ENCODE measurements at regions not wholly inside any gene's neighbourhood (a gene's known extent, or its start where the extent isn't known, plus 50 kb on each side); places are given as distances from the start of the nearest gene placed in this dataset.

DNA sequence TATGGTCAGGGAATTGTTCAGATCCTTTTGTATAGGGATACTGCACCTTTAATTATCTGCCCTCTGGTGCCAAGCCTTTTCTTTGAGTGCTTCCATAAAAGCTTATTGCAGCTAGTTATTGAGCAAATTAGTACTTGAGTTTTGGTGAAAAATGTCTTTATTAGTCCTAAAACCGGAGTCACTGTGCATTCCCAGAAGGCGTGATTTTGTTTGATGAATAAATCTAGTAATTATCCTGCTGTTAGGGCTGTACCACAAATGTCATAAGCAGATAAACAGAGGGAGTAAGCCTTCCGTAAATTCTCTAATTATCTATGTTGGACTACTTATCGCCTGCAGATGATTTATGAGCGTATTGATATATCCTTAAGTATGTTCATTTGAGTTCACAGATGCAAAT lies 620.7 kb upstream of the ARRDC3 start:
- no peak overlapping the region for H3K4me2 ChIP-seq (ENCODE audit: extremely low read depth, insufficient read depth, low read length)
- H3K9ac ChIP-seq (ENCODE audit: insufficient read depth, low read length), result no peak overlapping the region
- no peak for DNase-seq (ENCODE audit: low read depth in 2 of 2)
- H3K27ac ChIP-seq (ENCODE audit: insufficient read depth, low read length), result no peak overlapping the region
- H2AFZ ChIP-seq (ENCODE audit: low read length), result no peak overlapping the region
- no peaks in the 10 kb centered on the region for H3K27me3 ChIP-seq (ENCODE audit: control insufficient read depth, insufficient read depth, low read length)
- no peak overlapping the region for H3K4me3 ChIP-seq (replicated peaks in 1 of 4; ENCODE audit: control extremely low read depth in 1 of 4, insufficient read depth in 1 of 4, low read depth in 3 of 4, low read length in 4 of 4)
- no peaks in the 10 kb centered on the region for H3K4me1 ChIP-seq (ENCODE audit: control insufficient read depth, extremely low read depth, insufficient read depth, low read length)
- no peaks in the 10 kb centered on the region for H4K20me1 ChIP-seq (ENCODE audit: control insufficient read depth, extremely low read depth, insufficient read depth, low read length)
- H3K9me3 ChIP-seq (ENCODE audit: control insufficient read depth, insufficient read depth, low read depth, low read length), result no peaks in the 10 kb centered on the region
- no peaks in the 10 kb centered on the region for H3K36me3 ChIP-seq (ENCODE audit: control insufficient read depth, insufficient read depth, low read length)
- TF ChIP-seq EZH2 (IDR thresholded peaks at IDR 0.05; ENCODE audit: low read length, missing control alignments), result no peak
- TF ChIP-seq, protein P1, sequence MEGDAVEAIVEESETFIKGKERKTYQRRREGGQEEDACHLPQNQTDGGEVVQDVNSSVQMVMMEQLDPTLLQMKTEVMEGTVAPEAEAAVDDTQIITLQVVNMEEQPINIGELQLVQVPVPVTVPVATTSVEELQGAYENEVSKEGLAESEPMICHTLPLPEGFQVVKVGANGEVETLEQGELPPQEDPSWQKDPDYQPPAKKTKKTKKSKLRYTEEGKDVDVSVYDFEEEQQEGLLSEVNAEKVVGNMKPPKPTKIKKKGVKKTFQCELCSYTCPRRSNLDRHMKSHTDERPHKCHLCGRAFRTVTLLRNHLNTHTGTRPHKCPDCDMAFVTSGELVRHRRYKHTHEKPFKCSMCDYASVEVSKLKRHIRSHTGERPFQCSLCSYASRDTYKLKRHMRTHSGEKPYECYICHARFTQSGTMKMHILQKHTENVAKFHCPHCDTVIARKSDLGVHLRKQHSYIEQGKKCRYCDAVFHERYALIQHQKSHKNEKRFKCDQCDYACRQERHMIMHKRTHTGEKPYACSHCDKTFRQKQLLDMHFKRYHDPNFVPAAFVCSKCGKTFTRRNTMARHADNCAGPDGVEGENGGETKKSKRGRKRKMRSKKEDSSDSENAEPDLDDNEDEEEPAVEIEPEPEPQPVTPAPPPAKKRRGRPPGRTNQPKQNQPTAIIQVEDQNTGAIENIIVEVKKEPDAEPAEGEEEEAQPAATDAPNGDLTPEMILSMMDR (conservative IDR thresholded peaks at IDR 0.05 in 1 of 2, IDR thresholded peaks at IDR 0.05 in 1 of 2; ENCODE audit: low read depth in 1 of 2, low read length in 2 of 2), result no peak
- H3K79me2 ChIP-seq (ENCODE audit: control insufficient read depth, insufficient read depth, low read length), result no peaks in the 10 kb centered on the region

DNA sequence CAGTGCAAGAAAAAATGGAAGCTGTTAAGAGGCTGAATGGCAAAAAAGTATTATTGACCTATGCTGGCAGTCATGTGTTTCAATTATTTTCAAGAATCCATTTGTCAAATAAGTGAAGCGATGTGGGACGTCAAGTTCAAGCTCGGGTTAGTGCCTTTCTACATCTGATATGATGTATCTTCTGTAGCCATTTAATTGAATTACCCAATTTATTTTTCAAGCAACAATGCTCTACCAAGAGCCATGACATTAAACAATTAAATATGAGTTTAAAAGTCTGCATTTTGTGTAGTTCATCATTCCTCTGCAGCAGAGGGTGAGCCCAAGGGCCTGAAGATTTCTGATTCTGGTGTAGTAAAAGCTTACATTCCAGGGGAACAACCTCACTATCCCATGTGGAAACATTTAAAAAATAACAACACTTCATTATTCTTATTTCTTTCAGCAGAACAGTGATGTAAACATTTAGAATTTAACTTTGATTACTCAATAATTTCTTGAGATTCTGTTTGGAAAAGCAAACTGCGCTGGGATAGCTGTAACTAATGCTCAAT lies 619.7 kb upstream of the ARRDC3 start:
- Histone ChIP-seq H3K36me3 (ENCODE audit: control insufficient read depth, insufficient read depth, low read length) (no peaks in the 10 kb centered on the region), H3K4me1 (ENCODE audit: control insufficient read depth, extremely low read depth, insufficient read depth, low read length) (no peaks in the 10 kb centered on the region), H3K27me3 (ENCODE audit: control insufficient read depth, insufficient read depth, low read length) (no peaks in the 10 kb centered on the region), H3K9me3 (ENCODE audit: control insufficient read depth, insufficient read depth, low read depth, low read length) (no peaks in the 10 kb centered on the region), H3K27ac (ENCODE audit: insufficient read depth, low read length) (no peak overlapping the region), H3K79me2 (ENCODE audit: control insufficient read depth, insufficient read depth, low read length) (no peaks in the 10 kb centered on the region), H3K9ac (ENCODE audit: insufficient read depth, low read length) (no peak overlapping the region), H3K4me3 (replicated peaks in 1 of 4; ENCODE audit: control extremely low read depth in 1 of 4, insufficient read depth in 1 of 4, low read depth in 3 of 4, low read length in 4 of 4) (no peak overlapping the region), H4K20me1 (ENCODE audit: control insufficient read depth, extremely low read depth, insufficient read depth, low read length) (no peaks in the 10 kb centered on the region), H3K4me2 (ENCODE audit: extremely low read depth, insufficient read depth, low read length) (no peak overlapping the region), H2AFZ (ENCODE audit: low read length) (no peak overlapping the region)
- DNase-seq (ENCODE audit: low read depth in 2 of 2), result peak in 1 of 2 donors; percentile 79
- no peak for TF ChIP-seq EZH2 (IDR thresholded peaks at IDR 0.05; ENCODE audit: low read length, missing control alignments)
- TF ChIP-seq, protein P1 (conservative IDR thresholded peaks at IDR 0.05 in 1 of 2, IDR thresholded peaks at IDR 0.05 in 1 of 2; ENCODE audit: low read depth in 1 of 2, low read length in 2 of 2), result no peak

DNA sequence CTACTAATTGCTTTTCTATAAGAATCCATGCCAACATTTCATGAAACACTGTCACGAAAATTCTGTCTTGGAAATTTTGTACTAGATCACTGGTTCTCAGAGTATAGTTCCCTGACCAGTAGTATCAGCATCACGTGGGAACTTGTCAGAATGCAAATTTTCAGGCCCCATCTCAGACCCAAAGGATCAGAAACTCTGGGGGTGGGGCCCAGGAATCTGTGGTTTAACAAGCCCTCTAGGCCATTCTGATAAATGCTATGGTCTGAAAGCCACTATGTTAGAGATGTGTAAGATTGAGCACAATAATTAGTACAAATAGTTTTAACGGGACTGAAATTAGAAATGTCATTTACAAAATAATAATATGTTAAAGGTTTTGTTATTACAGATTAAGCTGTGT lies 615.7 kb upstream of the ARRDC3 start:
- H3K4me3 ChIP-seq (replicated peaks in 1 of 4; ENCODE audit: control extremely low read depth in 1 of 4, insufficient read depth in 1 of 4, low read depth in 3 of 4, low read length in 4 of 4), result no peak overlapping the region
- no peaks in the 10 kb centered on the region for H3K79me2 ChIP-seq (ENCODE audit: control insufficient read depth, insufficient read depth, low read length)
- H3K9ac ChIP-seq (ENCODE audit: insufficient read depth, low read length), result no peak overlapping the region
- no peak for DNase-seq (ENCODE audit: low read depth in 2 of 2)
- H3K4me1 ChIP-seq (ENCODE audit: control insufficient read depth, extremely low read depth, insufficient read depth, low read length), result no peaks in the 10 kb centered on the region
- no peaks in the 10 kb centered on the region for H3K9me3 ChIP-seq (ENCODE audit: control insufficient read depth, insufficient read depth, low read depth, low read length)
- H3K27me3 ChIP-seq (ENCODE audit: control insufficient read depth, insufficient read depth, low read length), result no peaks in the 10 kb centered on the region
- no peaks in the 10 kb centered on the region for H3K36me3 ChIP-seq (ENCODE audit: control insufficient read depth, insufficient read depth, low read length)
- no peaks in the 10 kb centered on the region for H4K20me1 ChIP-seq (ENCODE audit: control insufficient read depth, extremely low read depth, insufficient read depth, low read length)
- TF ChIP-seq EZH2 (IDR thresholded peaks at IDR 0.05; ENCODE audit: low read length, missing control alignments), result no peak
- TF ChIP-seq, protein P1 (conservative IDR thresholded peaks at IDR 0.05 in 1 of 2, IDR thresholded peaks at IDR 0.05 in 1 of 2; ENCODE audit: low read depth in 1 of 2, low read length in 2 of 2), result no peak
- no peak overlapping the region for H3K27ac ChIP-seq (ENCODE audit: insufficient read depth, low read length)
- no peak overlapping the region for H2AFZ ChIP-seq (ENCODE audit: low read length)
- H3K4me2 ChIP-seq (ENCODE audit: extremely low read depth, insufficient read depth, low read length), result no peak overlapping the region

Data from fibroblast of lung (primary cell).